Fibroblast of skin of left biceps (primary cell): ENCODE measurements at regions not wholly inside any gene's neighbourhood (a gene's known extent, or its start where the extent isn't known, plus 50 kb on each side); places are given as distances from the start of the nearest gene placed in this dataset.

ENCODE experiments used
- DNase-seq, 2 experiments: peaks; one replicate each; pipeline ENCODE4 v3.0.0-alpha.2; 2013; ENCODE audit warnings: low read depth in 2 of 2

DNA sequence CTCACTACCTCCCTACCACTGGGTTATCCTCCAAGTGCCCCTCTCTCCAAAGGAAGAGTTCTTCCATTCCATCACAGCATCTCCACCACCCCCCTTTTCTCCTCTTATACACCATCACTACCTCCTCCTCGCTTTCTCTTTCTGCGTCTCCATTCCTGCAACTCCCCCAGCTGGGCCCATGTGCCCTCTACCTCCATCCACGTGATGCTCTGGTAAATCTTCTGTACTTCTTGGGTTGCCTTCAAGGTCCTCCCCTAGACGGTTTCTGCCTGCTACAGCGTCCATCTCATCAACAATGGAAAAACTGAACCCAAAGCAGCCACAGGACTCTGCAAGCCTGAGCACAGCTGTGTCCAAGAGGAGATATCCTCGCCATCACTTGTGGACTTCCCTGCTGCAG is 129.5 kb upstream of the SLCO3A1 start:
- DNase-seq: no peak

DNA sequence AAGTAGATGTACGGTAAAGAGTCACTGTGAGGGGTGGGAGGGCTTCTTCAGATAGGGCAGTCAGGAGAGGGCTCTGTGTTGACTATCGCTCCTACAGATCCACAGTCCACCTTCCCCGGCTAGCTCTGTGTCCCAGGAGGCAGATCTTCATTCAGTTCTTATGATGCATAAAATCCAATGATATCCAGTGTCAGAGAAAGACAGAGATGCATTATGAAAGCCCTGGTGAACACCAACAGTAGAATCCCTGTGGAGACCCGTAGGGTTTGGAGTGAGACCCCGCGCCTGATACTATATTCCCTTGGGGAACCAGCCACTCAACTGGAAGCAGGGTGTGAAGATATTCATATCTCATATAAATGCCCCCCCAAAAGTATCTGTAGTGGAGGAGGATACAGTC is 119.8 kb upstream of the SLCO3A1 start:
- DNase-seq: no peak

DNA sequence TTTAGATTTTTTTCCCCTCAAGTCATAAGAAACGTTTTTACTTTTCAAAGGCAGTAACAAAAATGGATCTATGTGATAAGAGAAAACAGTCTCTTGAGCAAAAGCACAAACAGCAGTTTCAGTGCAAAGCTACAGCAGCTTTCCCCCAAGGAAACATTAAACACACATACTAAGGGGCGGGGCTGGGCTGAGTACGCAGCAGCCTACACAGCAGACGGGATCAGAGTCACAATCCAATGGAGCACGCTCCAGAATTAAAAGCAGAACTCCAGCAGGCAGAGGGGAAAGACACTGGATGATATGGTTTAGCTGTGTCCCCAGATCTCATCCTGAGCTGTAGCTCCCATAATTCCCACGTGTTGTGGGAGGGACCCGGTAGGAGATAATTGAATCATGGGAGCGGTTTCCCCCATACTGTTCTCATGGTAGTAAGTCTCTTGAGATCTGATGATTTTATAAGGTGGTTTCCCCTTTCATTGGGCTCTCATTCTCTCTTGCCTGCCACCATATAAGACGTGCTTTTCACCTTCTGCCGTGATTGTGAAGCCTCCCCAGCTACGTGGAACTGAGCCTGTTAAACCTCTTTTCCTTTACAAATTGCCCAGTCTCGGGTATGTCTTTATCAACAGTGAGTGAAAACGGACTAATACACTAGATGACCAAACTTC is 116.2 kb upstream of the SLCO3A1 start:
- no peak for DNase-seq

DNA sequence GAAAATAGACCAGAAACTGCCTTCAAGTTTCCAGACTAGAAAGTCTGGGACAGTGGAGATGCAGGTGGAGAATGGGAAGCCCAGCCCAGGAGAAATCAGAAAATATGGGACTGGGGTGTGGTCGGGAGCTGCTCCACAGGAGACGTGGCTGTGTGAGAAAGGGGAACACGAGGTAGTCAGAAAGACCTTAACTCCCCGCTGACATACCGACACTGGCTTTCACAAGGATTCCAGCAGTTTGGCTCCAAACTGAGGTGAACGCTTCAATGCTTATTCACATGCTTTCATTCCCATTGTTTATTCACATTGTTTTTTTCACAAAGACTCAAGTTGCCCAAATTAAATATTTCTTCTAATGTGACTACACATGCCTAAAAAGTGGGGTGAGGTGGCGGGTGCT is 111.5 kb upstream of the SLCO3A1 start:
- no peak for DNase-seq

DNA sequence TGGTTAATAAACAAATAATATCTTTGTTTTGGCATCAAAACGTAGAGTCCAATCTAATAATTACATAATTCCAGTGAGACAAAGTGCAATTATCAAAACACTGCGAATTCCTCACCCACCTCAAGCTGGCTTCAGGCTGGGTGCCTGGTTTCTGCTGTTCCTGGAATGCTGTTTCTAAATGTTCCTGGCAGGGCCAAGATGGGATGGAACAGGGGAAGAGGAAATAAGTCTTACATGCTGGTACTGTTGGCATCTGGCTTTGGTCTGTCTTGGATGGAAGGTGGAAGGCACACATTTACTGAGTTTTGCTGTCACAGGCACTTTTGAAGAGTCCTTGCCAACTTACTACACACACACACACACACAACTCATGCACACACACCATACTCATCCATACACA is 101.9 kb upstream of the SLCO3A1 start:
- no peak for DNase-seq

GRCh38 chr15:91752081-91752785 is 101.3 kb upstream of the SLCO3A1 start:
- no peak for DNase-seq

DNA sequence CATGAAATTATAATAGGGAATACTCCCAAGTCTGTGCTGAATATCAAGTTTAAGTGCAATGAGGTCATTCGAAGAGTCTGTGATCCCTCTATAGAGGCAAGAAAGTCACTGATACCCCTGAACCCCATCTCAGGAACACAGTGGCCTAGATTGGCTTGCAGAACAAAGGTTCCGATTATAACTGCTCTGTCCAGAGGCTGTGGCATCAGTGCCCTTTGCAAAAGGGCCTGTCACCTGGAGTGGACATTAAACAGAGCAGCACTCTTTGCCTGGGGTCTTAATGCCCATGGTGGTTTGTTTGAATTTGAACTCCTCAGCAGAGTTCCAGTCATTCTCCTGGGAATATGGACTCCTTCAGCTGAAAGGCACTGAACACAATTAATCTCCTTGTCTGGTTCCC is 93.9 kb upstream of the SLCO3A1 start:
- DNase-seq: no peak

- DNase-seq: no peak
These were observed 87.8 kb upstream of the SLCO3A1 start for GRCh38 chr15:91765660-91766059.

- DNase-seq: no peak
These were observed 84.0 kb upstream of the SLCO3A1 start for GRCh38 chr15:91769476-91769875.

- no peak for DNase-seq
These were observed 83.6 kb upstream of the SLCO3A1 start for GRCh38 chr15:91769894-91770293.

GRCh38 chr15:91776104-91776503 is 77.4 kb upstream of the SLCO3A1 start:
- no peak for DNase-seq

DNA sequence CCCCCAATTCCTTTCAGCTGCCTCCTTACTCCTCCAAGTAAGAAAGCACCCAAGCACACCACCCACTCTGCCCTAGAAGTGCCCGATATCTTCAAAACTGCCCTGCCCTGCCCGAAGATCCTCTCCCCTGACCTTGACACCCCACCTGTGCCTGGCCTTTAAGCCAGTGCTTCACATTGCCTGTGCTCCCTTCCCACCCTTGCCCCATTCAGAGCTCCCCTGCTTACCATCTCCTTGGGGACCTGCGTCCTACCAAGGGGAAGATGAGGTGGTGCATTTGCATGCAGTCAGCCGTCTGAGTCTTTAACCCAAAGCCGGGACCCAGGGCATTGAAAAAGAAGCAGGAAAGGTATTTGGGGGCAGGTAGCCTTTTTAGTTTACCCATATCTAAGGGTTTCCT is 73.5 kb upstream of the SLCO3A1 start:
- DNase-seq: no peak

- no peak for DNase-seq
These were observed 73.1 kb upstream of the SLCO3A1 start for GRCh38 chr15:91780387-91780786.

DNA sequence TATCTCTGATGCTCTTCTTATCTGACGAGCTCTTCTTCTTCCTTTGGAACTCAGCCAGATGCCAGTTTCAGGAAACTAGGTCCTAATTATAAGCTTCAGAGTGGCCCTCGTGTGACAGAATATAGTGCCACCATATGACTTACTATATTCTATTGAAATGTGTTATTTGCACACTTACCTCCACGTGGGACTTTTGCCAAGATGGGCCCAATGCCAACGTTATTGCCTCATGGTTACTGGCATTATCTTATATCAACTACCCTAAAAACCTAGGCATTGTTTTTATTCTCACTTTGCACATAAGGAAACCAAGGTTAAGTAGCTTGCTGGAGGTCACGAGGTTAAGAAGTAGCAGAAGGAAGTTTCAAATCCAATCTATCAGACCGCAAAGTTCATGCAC is 71.3 kb upstream of the SLCO3A1 start:
- no peak for DNase-seq

- no peak for DNase-seq
These were observed 70.5 kb upstream of the SLCO3A1 start for GRCh38 chr15:91783008-91783407.

DNA sequence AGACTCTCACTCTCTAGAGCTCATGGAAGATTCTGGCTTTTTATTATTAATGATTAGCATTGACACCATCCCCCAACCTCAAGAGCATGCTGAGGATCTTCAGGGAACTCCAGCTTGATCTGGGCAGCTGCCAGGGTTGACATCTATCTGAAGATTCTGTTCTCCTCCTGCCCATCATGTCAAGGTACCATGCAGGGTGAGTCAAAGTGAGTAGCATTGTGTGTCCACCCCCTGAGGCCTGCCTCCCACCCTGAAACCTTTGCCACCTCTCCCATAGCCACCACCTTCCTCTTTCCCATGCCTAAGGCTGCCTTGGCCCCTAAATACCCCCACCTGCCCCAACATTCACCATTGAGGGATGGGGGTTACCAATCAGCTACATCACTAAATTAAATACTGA is 70.1 kb upstream of the SLCO3A1 start:
- no peak for DNase-seq

DNA sequence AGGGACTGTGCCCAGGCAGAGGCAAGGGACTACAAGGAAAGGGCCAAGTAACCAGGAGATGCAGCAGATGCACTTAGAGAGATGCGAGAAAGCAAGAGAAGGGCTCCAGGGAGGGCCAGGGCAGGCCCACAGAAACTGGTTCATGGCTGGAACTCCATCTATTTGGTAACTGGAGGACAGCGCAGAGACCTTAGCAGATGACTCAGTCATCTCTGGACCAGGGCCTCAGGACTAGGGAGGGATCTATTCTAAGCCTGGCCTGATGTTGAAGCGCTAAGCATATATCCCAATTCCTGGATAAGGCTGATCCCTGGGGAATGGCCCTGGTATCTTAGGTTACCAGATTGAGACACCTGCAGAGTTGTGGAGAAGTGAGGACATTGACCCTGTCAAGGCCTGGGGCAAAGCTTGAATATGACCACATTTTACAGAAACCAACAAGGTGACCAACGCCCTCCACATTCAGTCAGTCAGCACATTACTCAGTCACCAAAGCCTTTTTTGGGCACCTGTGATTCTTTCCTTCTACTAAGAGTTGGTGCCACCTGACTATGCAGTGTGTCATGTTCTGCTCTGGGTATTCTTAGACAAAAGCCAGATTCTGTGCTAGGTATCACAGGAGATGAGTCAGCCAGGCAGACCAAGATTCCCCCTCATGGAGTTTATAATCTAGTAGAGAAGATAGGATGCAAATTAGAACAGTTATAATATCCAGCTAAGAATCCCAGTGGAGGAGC is 68.4 kb upstream of the SLCO3A1 start:
- no peak for DNase-seq

GRCh38 chr15:91787198-91787597 is 66.3 kb upstream of the SLCO3A1 start:
- no peak for DNase-seq

DNA sequence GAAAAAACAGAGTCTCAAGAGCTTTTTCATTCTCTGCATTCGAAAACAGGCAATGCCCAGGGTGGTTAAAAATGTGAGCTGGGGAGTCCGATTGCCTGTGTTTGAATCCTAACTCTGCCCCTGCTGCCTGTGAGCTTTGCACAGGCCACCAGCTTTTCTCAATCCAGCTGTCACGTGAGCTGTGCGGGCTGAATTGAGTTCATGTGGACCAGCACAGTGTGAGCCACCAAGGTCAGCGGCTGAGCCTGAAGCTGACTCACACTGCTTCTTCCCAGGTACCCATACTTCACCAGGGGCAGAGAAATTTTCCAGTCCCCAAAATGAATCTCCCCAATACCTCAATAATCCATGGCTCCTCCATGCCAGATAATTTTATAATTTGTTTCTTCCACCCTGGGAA is 64.4 kb upstream of the SLCO3A1 start:
- DNase-seq: no peak

GRCh38 chr15:91790836-91791235 is 62.7 kb upstream of the SLCO3A1 start:
- DNase-seq: no peak

- no peak for DNase-seq
These were observed 59.7 kb upstream of the SLCO3A1 start for GRCh38 chr15:91793771-91794170.

DNA sequence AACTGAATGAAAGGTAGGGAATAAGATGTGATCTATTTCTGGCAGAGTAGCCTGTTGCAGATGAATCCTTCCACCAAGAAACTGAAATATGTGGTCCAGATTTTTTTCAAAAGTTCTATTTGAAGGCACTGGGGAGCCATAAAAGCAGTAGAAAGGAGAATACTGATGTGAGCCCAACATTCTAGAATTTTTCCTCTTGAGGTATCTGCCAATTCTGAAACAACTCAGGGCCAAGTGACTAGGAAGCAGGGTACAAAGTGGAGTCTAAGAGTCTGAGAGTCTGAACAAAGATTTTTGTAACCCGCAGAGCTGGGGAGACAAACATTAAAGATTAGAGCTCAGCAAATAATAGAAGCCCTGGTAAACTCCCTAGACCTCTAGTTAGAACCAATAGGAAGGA is 58.3 kb upstream of the SLCO3A1 start:
- DNase-seq: no peak
